ENCODE measurements at regions not wholly inside any gene's neighbourhood (a gene's known extent, or its start where the extent isn't known, plus 50 kb on each side); places are given as distances from the start of the nearest gene placed in this dataset.

DNA sequence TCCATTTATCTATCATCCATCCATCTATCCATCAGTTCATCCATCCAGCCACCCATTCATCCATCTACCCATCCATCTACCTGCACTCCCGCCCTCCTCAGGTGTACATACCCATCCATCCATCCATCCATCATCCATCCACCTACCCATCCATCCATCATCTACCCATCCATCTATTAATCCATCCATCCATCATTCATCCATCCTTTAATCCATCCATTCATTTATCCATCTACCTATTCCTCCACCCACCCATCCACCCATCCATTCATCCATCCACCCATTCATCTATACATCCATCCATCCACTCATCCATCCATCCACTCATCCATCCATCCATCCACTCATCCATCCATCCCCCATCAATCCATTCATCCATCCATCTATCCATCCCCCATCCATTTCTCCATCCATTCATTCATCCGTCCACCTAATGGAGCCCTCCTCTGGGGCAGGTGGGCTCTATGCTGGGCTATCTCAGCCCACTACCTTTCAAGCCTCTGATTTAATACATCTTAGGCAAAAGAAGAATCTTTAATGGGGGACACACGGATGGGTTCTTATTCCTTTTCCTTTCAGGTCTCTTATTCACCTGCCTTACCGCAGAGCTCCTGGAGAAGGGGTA is 178.9 kb downstream of the URI1 start:
- DNase-seq (ENCODE audit: low read depth in 4 of 4, low spot score in 3 of 4), result no peak

DNA sequence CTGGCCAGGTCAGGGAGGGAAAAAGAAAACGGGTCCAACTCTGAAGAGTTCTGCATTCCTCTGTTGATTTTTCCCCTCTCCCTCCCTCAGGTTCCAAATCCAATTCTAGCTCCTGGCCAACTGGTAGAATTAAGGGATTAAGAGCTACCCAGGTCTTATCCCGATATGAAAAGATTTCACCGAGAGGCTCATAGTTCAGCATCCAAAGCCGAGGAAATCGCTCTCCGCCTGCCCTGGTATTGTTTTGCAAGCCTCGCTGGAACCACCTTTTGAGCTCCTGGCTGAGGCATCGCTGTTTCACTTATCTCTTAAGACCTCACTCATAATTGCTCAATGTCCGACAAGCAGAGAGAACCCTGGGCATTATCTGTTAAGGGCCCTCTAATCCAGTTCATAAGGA is 180.4 kb downstream of the URI1 start:
- DNase-seq (ENCODE audit: low read depth in 4 of 4, low spot score in 3 of 4), result no peak

DNA sequence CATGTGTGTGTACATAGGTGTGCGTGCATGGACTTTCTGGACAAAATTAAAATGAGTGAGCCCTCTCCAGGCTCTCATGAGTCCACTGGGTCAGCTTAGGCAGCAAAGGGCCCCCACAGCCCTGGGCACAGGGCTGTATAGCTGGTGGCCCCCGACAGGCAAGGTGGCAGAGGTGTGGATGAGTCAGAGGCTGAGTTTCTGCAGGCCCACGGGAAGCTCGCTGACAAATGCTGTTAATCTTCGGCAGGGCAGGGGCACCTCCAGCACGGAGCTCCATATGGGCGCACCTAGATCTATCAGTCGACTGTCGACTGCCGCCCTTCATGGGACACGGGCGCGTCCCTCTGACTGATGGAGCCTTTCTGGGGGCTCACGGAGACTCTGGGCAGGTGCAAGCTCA is 181.1 kb downstream of the URI1 start:
- no peak for DNase-seq (ENCODE audit: low read depth in 4 of 4, low spot score in 3 of 4)

DNA sequence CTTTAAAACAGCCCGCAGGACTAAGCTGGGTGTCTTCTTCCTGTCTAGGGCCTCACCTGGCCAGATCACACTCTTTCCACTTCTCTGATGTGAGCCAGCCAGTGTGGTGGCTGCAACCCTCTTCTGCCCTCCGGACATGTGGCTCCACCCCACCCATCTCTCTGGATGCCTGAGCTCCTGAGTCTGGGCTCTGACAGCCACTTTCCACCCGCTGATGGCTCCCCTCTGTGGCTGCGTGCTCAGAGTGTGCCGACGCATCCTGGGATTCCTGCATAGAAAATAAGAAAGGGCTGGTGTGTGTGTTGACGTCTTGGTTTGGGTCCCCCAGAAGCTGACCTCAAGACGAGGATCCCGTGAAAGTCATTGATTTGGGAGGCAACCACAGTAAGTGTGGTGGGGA is 181.6 kb downstream of the URI1 start:
- no peak for DNase-seq (ENCODE audit: low read depth in 4 of 4, low spot score in 3 of 4)

DNA sequence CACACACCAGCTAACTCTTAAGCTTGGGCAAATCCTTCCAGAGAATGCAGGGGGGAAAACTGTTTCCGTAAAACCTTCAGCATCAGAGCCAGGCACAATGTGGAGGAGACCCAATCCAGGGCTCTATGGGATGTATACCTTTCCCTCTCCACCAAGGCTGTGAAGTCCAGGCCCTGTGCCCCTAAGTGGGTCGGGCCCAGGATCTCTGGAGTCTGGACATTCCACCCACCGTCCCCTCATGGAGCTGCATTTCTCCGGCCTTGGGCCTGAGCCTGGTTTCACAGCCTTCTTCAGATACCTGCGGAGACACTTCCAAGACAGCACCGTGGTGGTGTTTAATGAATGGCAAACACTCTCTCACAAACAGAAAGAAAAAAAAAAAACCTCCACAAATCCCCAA is 186.2 kb downstream of the URI1 start:
- DNase-seq (ENCODE audit: low read depth in 4 of 4, low spot score in 3 of 4), result no peak

DNA sequence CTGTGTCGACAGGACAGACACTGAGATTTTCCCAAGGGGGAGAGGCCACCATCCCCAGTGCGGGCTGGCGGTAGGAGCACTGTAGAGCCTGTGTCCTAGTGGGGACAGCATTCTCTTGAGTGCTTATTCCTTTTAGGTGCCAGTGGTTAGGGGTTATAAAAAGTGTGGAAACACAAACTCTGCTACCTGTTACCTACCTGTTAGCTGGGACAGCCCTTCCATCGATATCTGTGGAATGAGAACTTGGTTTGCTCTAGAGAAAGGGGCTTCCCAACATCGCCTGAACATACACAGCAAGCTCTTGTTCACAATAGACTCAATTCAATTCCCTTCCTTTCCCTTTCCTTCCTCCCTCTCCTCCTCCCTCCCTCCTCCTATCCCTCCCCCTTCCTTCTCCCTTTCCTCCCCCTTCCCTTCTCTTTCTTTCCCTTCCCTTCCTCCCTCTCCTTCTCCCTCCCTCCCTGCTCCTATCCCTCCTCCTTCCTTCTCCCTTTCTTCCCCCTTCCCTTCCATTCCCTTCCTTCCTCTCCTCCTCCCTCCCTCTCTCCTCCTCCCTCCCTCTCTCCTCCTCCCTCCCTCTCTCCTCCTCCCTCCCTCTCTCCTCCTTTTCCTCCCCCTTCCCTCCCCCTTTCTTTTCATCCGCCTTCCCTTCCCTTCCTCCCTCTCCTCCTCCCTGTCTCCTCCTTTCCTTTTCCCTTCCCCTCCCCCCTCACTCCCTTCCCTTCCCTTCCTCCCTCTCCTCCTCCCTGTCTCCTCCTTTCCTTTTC is 188.5 kb downstream of the URI1 start:
- no peak for DNase-seq (ENCODE audit: low read depth in 4 of 4, low spot score in 3 of 4)

DNA sequence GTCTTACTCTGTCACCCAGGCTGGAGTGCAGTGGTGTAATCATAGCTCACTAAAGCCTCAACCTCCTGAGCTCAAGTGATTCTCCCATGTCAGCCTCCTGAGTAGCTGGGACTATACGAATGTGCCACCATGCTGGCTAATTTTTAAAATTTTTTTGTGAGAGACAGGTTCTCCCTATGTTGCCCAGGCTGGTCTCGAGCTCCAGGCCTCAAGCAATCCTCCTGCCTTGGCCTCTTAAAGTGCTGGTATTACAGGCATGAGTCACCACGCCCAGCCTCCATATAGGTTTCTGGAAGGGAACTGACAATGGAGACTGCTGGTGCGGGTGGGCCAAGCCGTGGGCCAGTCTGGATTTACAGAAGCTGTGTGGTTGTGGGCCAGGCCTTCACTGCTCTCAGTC is 189.2 kb downstream of the URI1 start:
- no peak for DNase-seq (ENCODE audit: low read depth in 4 of 4, low spot score in 3 of 4)

DNA sequence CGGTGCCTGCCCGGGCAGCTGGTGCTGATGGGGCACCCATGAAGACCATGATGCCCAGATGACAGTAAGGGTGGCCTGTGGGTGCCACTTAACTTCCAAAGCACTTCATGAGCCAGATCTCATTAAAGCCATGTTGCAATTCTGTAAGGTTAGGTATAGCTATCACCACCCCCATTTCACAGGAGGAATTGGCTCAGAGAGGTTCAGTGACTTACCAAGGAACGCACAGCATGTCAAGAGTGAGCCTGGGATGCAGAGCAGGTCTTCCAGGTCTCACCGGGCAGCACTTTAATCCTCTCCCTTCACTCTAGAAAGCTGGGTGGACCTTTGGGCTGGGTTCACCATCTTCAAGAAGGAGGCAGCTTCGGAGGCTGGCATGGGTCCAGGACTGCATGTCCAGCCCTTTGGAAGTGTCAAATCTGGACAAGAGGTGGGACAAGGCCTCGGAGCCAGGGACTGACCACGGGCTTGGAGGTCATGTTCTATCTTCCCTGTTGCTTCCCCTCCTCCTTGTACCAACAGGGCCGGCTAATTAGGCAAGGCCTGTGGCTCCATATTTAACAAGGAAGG is 189.8 kb downstream of the URI1 start:
- no peak for DNase-seq (ENCODE audit: low read depth in 4 of 4, low spot score in 3 of 4)

DNA sequence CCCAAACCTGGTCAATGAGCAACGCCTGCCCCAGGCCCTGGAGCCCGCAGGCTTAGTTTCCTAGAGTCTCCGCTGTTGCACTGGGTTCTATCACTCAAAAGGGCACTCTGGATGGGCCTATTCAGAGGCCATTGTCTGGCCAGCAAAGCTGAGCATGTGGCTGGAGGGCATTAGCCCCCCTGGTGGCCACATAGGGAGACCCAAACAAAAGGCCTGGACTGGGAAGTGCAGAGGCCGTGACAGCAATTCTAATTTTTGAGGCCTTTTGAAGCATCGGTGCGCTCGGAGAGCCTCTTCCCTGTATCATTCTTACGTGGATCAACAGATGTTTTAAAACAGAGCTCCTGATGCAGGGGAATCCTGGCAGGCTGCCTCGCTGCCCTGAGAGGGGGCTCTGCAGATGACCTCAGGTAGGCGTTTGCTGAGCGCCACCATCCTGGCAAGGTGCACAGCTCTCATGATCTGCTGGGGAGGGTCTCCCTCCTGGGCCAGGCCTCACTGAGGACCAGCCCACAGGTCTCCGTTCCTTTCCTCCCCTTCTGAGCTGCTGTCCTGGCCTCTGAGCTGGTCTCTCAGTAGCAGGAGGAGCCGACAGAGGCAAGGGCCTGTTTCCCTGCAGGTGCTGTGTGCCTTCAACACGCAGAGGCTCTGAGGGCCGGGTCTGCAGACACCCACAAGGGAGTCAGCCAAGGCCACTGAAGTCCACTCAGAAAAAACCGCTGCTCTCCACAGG is 190.5 kb downstream of the URI1 start:
- DNase-seq (ENCODE audit: low read depth in 4 of 4, low spot score in 3 of 4), result no peak

DNA sequence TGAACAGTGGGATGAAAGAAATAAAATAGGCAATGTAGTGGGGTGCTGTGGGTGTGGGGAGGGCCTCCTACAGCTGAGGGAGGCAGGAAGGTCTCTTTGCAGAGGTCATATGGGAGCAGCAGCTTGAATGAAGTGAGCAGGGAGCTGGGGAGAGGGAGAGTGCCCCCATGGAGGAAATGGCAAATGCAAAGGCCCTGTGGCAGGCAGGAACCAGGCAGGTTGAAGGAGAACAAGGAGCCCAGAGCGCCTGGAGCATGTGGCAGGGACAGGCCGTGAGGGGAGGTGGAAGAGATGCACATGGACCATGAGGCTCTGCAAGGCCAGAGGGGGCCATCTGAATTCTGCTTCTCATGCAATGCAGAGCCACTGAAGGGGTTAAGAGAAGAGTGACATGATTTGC is 191.8 kb downstream of the URI1 start:
- DNase-seq (ENCODE audit: low read depth in 4 of 4, low spot score in 3 of 4), result no peak

DNA sequence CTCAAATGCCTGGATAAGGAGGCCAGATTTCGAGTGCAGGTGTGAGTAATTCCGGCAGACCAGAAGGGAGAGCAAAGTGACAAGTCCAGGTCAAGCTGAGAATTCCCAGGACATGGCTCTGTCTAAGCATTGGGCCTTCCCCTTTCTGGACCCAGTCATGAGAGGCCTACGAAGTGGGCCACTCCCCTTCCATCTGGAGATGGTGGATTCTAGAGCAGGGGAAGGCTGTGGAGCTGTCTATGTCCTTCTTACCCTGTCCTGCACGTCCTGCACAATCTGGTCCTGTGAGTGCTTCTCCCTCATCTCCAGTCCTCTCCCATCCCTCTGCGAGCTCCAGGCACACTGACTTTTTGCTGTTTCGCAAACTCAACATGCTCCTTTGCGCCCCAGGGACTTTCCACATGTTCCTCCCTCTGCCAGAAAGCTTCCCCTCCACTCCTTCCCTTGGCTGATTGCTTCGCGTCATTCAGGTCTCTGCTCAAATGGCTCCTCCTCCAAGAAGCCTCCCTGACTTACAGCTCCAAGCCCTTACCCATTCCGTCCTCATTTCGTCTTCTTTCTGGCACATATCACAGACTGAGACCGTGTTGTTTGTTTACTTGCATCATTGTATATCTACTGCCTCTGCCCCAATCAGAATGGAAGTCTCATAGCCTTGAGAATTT is 193.2 kb downstream of the URI1 start:
- no peak for DNase-seq (ENCODE audit: low read depth in 4 of 4, low spot score in 3 of 4)

DNA sequence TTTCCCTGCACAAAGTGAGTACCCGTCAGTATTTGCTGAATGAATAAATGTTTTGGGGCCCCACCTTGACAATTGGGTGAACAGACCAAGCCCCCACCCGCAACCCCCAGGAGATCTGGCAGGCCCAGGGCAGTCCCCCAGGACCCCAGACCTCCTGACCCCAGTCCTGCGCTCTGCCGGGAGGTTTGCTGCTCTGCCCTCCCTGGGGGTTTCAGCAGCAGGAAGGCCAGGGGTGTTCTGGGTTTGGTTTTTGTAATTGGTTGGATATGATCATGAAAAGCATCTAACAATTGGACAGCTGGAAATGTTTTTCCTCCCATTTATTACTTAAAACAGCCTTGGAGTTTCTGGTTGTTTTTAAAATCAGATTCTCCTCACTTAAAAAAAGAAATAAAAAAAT is 193.8 kb downstream of the URI1 start:
- DNase-seq (ENCODE audit: low read depth in 4 of 4, low spot score in 3 of 4), result no peak

DNA sequence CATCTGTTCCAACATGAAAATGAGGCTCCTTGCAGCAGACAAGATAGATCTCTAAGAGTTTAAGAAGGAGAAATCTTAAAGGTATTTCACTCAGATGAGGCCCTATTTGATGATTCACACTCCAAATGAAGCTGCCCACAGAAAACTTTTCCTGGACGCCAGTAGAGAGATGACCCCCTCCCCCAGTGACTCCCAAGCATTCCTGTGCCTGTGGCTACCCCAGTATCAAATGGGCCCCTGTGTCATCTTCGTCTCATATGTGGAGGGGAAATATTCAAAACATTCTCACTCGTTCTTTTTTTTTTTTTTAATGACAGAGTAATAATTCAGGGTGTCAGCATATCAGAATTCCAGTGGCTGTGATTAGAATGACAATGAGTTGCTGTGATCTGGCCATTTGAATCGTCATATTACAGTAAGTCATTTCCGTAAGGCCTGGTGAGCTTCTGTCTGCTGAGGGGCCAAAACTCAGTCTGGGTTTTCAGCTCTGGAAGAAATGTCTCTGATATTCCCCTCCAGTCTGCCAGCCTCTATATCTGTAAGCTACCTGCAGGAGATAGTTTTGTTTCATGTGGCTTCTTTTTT is 194.7 kb downstream of the URI1 start:
- no peak for DNase-seq (ENCODE audit: low read depth in 4 of 4, low spot score in 3 of 4)

DNA sequence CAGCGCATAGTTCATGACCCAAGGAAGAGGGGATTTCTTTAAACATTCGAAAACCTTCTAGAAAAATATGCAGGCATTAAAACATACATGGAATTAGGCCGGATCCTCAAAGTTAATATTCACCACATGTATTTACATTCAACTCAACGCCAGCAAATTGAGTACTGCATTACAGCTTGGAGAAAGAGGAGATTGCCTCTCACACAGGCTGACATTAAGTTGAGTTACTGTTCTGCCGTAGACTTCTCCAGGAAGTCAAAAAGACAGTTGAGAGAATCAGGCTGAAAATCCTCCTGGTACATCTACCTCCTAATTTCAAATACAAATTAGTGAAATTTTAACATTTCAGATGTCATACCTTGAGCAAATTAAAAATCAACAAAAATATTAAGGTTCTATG is 195.7 kb downstream of the URI1 start:
- DNase-seq (ENCODE audit: low read depth in 4 of 4, low spot score in 3 of 4), result no peak

DNA sequence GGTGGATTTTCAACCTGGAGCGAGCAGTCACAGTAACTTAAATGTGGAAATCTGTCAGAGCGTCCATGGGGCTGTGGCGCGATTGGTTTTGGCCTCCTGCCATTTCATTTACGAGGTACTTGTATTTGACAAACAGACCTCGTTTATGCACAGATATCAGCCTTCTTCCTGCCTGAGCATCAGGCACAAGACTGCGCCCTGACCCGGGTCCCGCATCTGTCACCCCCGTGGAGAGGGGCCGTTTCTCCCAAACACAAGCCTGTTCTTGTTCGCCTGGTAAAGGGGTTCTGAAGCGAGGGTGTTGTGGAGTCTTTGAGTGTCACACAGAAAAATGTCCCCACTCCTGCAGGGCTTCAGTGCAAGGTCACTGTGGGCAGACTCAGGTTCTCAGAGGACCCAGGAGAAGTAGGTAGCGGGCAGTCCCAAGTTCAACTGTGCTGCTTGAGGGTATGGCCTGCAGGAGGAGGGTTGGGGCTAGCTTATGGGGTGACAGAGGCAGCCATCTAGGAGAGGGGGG is 202.3 kb downstream of the URI1 start:
- no peak for DNase-seq (ENCODE audit: low read depth in 4 of 4, low spot score in 3 of 4)

DNA sequence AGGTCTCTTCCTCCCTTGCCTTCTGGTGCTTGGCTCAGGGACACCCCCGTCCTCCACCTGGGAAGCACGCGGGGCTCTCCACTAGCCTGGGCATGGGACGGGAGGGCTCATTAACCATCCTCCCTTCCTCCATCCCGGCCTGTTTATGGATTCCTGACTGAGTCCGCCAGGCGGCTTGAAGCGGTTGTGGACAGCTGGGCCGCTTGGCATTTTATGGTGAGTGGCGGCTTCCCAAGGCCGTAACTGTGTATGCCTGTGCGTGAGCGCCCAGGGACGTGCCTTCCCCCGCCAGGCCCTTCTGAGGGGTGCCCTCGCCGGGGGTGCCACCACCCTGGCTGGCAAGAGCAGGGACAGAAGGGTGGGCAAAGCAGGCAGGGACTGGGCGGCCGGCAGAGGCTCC is 202.8 kb downstream of the URI1 start:
- no peak for DNase-seq (ENCODE audit: low read depth in 4 of 4, low spot score in 3 of 4)

DNA sequence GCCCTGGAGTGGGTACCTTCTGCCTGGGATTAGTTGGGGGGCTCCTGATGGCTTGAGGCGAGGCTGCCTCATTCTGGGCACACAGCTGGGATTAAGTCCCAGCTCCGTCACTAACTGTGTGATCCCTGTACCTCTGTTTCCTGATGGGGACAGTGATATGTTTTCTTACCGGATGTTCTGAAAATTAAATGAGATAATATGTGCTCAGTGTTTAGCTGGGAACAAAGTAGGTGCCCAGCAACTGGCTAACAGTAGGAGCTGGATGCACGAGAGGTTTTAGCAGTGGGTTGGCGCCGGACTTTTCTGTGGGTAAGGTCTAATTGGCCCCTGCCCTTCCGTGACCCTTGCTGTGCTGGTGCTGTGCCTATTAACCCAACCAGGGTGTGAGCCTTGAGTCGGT is 203.4 kb downstream of the URI1 start:
- no peak for DNase-seq (ENCODE audit: low read depth in 4 of 4, low spot score in 3 of 4)

DNA sequence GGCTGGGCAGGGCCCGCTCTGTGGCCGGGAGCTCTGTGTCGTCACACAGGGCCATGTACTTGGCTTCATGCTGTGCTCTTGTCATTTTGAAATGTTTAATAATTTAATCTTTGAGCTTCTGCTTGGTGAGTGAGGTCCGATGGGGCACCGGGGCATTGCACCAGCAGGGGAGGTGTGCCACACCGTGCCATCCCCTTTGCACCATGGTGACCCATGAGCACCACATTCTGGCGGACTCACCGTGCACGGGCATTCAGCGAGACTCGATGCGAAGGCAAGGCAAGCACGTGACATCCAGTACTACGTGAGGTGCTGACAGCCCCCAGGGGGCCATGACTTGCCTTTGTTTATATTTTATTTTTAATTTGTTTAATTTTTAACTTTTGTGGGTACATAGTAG is 204.3 kb downstream of the URI1 start:
- no peak for DNase-seq (ENCODE audit: low read depth in 4 of 4, low spot score in 3 of 4)

DNA sequence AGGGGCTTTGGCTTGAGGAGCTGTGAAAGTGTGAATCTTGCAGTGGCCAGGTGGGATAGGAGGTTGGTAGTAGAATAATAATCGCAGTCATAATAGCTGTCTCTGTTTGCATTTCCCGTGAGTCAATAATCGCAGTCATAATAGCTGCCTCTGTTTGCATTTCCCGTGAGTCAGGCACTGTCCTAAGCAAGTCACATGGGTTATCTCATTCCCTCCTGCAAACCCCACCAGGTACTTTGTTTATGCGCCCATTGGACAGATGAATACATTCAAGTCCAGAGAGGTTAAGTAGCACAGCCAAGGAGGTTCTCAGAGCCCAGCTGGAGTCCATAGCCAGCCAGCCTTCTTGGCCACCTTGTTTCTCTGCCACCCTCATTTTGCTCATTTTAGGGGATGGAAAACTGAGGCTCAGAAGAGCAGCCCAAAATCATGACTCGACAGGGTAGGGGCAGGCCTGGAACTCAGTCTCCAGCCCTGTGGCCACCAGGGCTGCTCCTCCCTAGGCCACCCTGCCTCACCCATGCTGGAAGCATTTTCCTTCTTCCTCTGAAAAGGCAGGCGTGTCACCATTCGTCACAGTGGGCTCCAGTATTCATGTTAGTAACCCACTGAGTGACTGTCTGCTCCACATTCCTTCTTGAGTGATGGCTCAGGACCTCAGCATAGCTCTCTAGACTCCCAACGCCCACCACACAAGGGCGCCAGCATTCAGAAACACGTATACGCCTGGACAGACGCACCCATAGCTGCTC is 206.2 kb downstream of the URI1 start:
- no peak for DNase-seq (ENCODE audit: low read depth in 4 of 4, low spot score in 3 of 4)

DNA sequence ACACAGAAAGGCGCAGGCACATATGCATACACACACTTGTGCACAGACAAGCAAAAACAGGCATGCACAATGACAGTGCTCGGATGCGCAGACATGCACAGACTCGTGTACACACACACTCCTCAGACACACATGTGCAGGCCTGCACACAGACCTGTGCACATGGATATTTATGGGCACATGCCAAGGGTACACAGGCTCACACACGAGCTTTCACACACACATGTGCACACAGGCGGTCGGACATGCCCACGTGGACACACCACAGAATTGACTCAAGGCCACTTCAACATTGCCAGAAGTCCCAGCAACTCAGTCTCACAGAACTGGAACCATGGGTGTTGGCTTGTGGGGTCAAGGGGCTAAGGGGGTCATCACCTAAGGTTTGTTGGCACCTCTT is 206.8 kb downstream of the URI1 start:
- DNase-seq (ENCODE audit: low read depth in 4 of 4, low spot score in 3 of 4), result no peak
